H4 (cell line): ENCODE measurements at regions not wholly inside any gene's neighbourhood (a gene's known extent, or its start where the extent isn't known, plus 50 kb on each side); places are given as distances from the start of the nearest gene placed in this dataset.
"Not testable (repeated sequence)": the region's sequence is repeated elsewhere in the genome, so short reads cannot be mapped to it uniquely, and the experiment has no call there.

ENCODE experiments used
- DNase-seq: peaks from one replicate; pipeline ENCODE4 v3.0.0-alpha.2; 2015; ENCODE audit warnings: low spot score

GRCh38 chr7:67619175-67619574 is 622.5 kb downstream of the TYW1 start:
- peak; percentile 49 for DNase-seq

GRCh38 chr7:67620216-67620933 is 623.7 kb downstream of the TYW1 start:
- no peak for DNase-seq

- no peak for DNase-seq
Measured at GRCh38 chr7:67621704-67622103, 625.1 kb downstream of the TYW1 start.

- DNase-seq, result peak; percentile 92
Measured at GRCh38 chr7:67625257-67625737, 628.7 kb downstream of the TYW1 start.

GRCh38 chr7:67631476-67631875 is 634.8 kb downstream of the TYW1 start:
- DNase-seq, result no peak

- DNase-seq, result no peak
Measured at GRCh38 chr7:67635271-67635670, 638.6 kb downstream of the TYW1 start.

- DNase-seq, result no peak
Measured at GRCh38 chr7:67636348-67637022, 639.9 kb downstream of the TYW1 start.

GRCh38 chr7:67637023-67637358 is 640.4 kb downstream of the TYW1 start:
- peak; percentile 34 for DNase-seq

- DNase-seq, result not testable (repeated sequence)
Measured at GRCh38 chr7:67642542-67642941, 645.9 kb downstream of the TYW1 start.

- no peak for DNase-seq
Measured at GRCh38 chr7:67644151-67644550, 647.5 kb downstream of the TYW1 start.

- DNase-seq, result no peak
Measured at GRCh38 chr7:67652937-67653336, 656.3 kb downstream of the TYW1 start.

- no peak for DNase-seq
Measured at GRCh38 chr7:67653856-67654454, 657.3 kb downstream of the TYW1 start.

GRCh38 chr7:67654642-67655041 is 658.0 kb downstream of the TYW1 start:
- DNase-seq, result no peak

GRCh38 chr7:67655168-67655567 is 658.5 kb downstream of the TYW1 start:
- no peak for DNase-seq

GRCh38 chr7:67659091-67659490 is 662.5 kb downstream of the TYW1 start:
- no peak for DNase-seq

GRCh38 chr7:67662804-67663203 is 666.2 kb downstream of the TYW1 start:
- no peak for DNase-seq

- DNase-seq, result no peak
Measured at GRCh38 chr7:67663644-67664043, 667.0 kb downstream of the TYW1 start.

GRCh38 chr7:67666359-67666758 is 669.7 kb downstream of the TYW1 start:
- DNase-seq, result not testable (repeated sequence)

GRCh38 chr7:67671006-67671548 is 674.4 kb downstream of the TYW1 start:
- peak; percentile 82 for DNase-seq

GRCh38 chr7:67673861-67674260 is 677.2 kb downstream of the TYW1 start:
- DNase-seq, result no peak

GRCh38 chr7:67674862-67675261 is 678.2 kb downstream of the TYW1 start:
- DNase-seq, result not testable (repeated sequence)

- no peak for DNase-seq
Measured at GRCh38 chr7:67675971-67676370, 679.3 kb downstream of the TYW1 start.

- no peak for DNase-seq
Measured at GRCh38 chr7:67678419-67678818, 681.8 kb downstream of the TYW1 start.
